Smooth muscle cell (in vitro differentiated cells): ENCODE measurements at regions not wholly inside any gene's neighbourhood (a gene's known extent, or its start where the extent isn't known, plus 50 kb on each side); places are given as distances from the start of the nearest gene placed in this dataset.
"Not testable (repeated sequence)": the region's sequence is repeated elsewhere in the genome, so short reads cannot be mapped to it uniquely, and the experiment has no call there.

Source experiments
- DNase-seq: peaks from one replicate; lab custom pipeline; 2025; ENCODE audit not compliant: unreplicated experiment; lab: John Stamatoyannopoulos, UW
- H2AFZ ChIP-seq: fragments of 200-600 bp; sonication (generic); 2 replicates; pipeline ENCODE4 v1.6.0; 2016; ENCODE audit warnings: antibody characterized with exemption, low read depth, mild to moderate bottlenecking
- H3F3A ChIP-seq: fragments of 200-600 bp; sonication (generic); 2 replicates; pipeline ENCODE4 v1.6.0; 2017; ENCODE audit warnings: antibody characterized with exemption, low read depth
- H3K27ac ChIP-seq: fragments of 200-600 bp; sonication (generic); 2 replicates; pipeline ENCODE4 v1.5.1; 2016; ENCODE audit warnings: low read depth, mild to moderate bottlenecking
- H3K27me3 ChIP-seq: fragments of 200-600 bp; sonication (generic); 2 replicates; pipeline ENCODE4 v1.6.1; 2016; ENCODE audit warnings: low read depth, mild to moderate bottlenecking
- H3K36me3 ChIP-seq: fragments of 200-600 bp; sonication (generic); 2 replicates; pipeline ENCODE4 v1.5.1; 2016; ENCODE audit warnings: low read depth
- H3K4me1 ChIP-seq: fragments of 200-600 bp; sonication (generic); 2 replicates; pipeline ENCODE4 v1.5.1; 2016; ENCODE audit warnings: low read depth
- H3K4me2 ChIP-seq: fragments of 200-600 bp; sonication (generic); 2 replicates; pipeline ENCODE4 v1.6.0; 2016; ENCODE audit warnings: mild to moderate bottlenecking
- H3K4me3 ChIP-seq: fragments of 200-600 bp; sonication (generic); 2 replicates; pipeline ENCODE4 v1.5.1; 2016; ENCODE audit warnings: mild to moderate bottlenecking
- H3K79me2 ChIP-seq: fragments of 200-600 bp; sonication (generic); 2 replicates; pipeline ENCODE4 v1.6.0; 2016; ENCODE audit warnings: low read depth, mild to moderate bottlenecking
- H3K9ac ChIP-seq: fragments of 200-600 bp; sonication (generic); 2 replicates; pipeline ENCODE4 v1.6.0; 2016; ENCODE audit warnings: low read depth
- H3K9me3 ChIP-seq: fragments of 200-600 bp; sonication (generic); replicated peaks from 2 replicates; pipeline ENCODE4 v1.5.1; 2016; ENCODE audit warnings: low read depth
- H4K20me1 ChIP-seq: fragments of 200-600 bp; sonication (generic); 2 replicates; pipeline ENCODE4 v1.6.0; 2016; ENCODE audit warnings: low read depth
- WGBS: methylation state at CpG from one replicate; pipeline ENCODE4 v1.1.7; 2016; ENCODE audit warnings: low lambda C conversion rate; 5-methylcytosine and 5-hydroxymethylcytosine counted together
- TF ChIP-seq, protein P1 (sequence below): fragments of 200-600 bp; sonication (generic); IDR thresholded peaks from 2 replicates; pipeline ENCODE4 v1.5.1; 2017; ENCODE audit warnings: borderline replicate concordance, mild to moderate bottlenecking, antibody characterized with exemption; ENCODE audit not compliant: insufficient read depth, poor library complexity, severe bottlenecking

DNA sequence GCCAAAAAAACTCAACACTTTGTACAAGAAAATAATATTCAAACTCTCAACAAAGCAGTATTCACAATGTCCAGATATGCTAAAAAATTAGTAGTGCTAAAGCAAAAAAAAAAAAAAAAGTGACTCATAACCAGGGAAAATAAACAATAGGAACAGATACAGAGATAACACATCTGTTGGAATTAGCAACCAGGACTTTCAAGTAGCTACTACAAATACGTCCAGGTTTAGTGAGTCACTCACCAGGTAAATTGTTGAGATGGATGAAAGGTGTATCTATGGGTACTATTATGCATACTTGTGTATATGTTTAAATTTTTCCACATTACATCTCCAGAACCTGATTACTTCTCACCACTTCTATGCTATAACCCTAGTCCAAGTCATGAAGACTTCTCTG lies 144.8 kb upstream of the SLC35F3 start:
- no peaks in the 10 kb centered on the region for H3K79me2 ChIP-seq

DNA sequence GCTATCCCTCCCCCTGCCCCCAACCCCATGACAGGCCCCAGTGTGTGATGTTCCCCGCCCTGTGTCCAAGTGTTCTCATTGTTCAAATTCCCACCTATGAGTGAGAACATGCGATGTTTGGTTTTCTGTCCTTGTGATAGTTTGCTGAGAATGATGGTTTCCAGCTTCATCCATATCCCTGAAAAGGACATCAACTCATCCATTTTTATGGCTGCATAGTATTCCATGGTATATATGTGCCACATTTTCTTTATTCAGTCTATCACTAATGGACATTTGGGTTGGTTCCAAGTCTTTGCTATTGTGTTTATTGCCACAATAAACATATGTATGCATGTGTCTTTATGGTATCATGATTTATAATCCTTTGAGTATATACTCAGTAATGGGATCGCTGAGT lies 140.2 kb upstream of the SLC35F3 start:
- not testable (repeated sequence) for DNase-seq, H3K79me2 ChIP-seq, H3K4me2 ChIP-seq, H3K4me3 ChIP-seq, H3K9ac ChIP-seq, H3K9me3 ChIP-seq, H3K4me1 ChIP-seq, H3K36me3 ChIP-seq, H2AFZ ChIP-seq, H4K20me1 ChIP-seq, H3F3A ChIP-seq, H3K27me3 ChIP-seq, H3K27ac ChIP-seq
- 100% methylated on average over 3 of the region's 3 CpGs for WGBS

More for the DNA sequence above, 144.8 kb upstream of the SLC35F3 start:
- Histone ChIP-seq H3K27me3 (peaks cover 10% of the 10 kb centered on the region), H2AFZ (no peak overlapping the region), H3F3A (no peaks in the 10 kb centered on the region), H3K9ac (no peak overlapping the region), H3K4me3 (no peak overlapping the region), H3K36me3 (no peaks in the 10 kb centered on the region), H3K4me1 (no peaks in the 10 kb centered on the region), H3K9me3 (no peaks in the 10 kb centered on the region), H4K20me1 (no peaks in the 10 kb centered on the region), H3K27ac (no peak overlapping the region), H3K4me2 (no peak overlapping the region)
- WGBS, result 47% methylated on average over 1 of the region's 1 CpG
- no peak for DNase-seq
- TF ChIP-seq, protein P1, sequence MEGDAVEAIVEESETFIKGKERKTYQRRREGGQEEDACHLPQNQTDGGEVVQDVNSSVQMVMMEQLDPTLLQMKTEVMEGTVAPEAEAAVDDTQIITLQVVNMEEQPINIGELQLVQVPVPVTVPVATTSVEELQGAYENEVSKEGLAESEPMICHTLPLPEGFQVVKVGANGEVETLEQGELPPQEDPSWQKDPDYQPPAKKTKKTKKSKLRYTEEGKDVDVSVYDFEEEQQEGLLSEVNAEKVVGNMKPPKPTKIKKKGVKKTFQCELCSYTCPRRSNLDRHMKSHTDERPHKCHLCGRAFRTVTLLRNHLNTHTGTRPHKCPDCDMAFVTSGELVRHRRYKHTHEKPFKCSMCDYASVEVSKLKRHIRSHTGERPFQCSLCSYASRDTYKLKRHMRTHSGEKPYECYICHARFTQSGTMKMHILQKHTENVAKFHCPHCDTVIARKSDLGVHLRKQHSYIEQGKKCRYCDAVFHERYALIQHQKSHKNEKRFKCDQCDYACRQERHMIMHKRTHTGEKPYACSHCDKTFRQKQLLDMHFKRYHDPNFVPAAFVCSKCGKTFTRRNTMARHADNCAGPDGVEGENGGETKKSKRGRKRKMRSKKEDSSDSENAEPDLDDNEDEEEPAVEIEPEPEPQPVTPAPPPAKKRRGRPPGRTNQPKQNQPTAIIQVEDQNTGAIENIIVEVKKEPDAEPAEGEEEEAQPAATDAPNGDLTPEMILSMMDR, result no peak

DNA sequence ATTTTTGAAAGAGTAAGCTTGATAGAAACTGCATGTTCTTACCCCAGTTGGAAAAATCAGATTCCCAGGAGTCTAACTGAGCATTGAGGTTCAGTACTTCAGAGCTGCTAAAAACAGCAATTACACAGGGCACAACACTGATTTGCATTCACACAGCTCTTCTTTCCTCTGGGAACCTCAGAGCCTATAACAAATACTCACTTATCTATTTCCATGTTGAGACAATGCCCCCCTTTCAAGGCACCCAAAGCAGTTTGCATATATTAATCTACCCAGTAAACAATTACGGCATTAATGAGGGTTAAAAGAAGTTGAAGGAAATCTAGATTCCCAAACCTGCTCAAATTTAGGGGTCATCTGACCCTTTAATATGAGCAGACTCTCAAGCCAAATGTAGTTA lies 126.9 kb upstream of the SLC35F3 start:
- H3K27me3 ChIP-seq, result no peaks in the 10 kb centered on the region
- H3K79me2 ChIP-seq, result no peaks in the 10 kb centered on the region
- H3F3A ChIP-seq, result no peaks in the 10 kb centered on the region
- peaks cover 5% of the 10 kb centered on the region for H3K9me3 ChIP-seq
- 95% methylated on average over 1 of the region's 1 CpG for WGBS
- no peaks in the 10 kb centered on the region for H3K4me1 ChIP-seq
- H4K20me1 ChIP-seq, result no peaks in the 10 kb centered on the region
- no peak overlapping the region for H3K4me2 ChIP-seq
- no peaks in the 10 kb centered on the region for H3K36me3 ChIP-seq
- H2AFZ ChIP-seq, result no peak overlapping the region
- no peak overlapping the region for H3K4me3 ChIP-seq
- TF ChIP-seq, protein P1, result no peak
- DNase-seq, result no peak
- H3K9ac ChIP-seq, result no peak overlapping the region
- no peak overlapping the region for H3K27ac ChIP-seq

DNA sequence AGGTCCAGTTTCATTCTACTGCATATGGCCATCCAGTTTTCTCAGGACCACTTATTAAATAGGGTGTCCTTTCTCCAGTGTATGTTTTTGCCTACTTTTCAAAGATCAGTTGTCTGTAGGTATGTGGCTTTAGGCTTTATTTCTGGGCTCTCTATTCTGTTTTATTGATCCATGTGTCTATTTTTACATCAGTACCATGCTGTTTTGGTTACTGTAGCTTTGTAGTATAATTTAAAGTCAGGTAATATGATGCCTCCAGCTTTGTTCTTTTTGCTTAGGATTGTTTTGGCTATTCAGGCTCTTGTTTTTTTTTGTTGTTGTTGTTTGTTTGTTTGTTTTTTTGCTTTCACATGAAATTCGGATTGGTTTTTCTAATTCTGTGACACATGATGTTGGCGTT lies 124.4 kb upstream of the SLC35F3 start:
- H3K4me1 ChIP-seq, result no peaks in the 10 kb centered on the region
- H3K27me3 ChIP-seq, result no peaks in the 10 kb centered on the region
- no peak overlapping the region for H3K4me3 ChIP-seq
- H3K9me3 ChIP-seq, result peaks cover 5% of the 10 kb centered on the region
- DNase-seq, result no peak
- no peaks in the 10 kb centered on the region for H3K79me2 ChIP-seq
- H3K9ac ChIP-seq, result no peak overlapping the region
- no peak overlapping the region for H2AFZ ChIP-seq
- no peak overlapping the region for H3K4me2 ChIP-seq
- no peak overlapping the region for H3K27ac ChIP-seq
- 95% methylated on average over 2 of the region's 2 CpGs for WGBS
- H3K36me3 ChIP-seq, result no peaks in the 10 kb centered on the region
- no peaks in the 10 kb centered on the region for H4K20me1 ChIP-seq
- TF ChIP-seq, protein P1, result no peak
- no peaks in the 10 kb centered on the region for H3F3A ChIP-seq
